ENCODE measurements at regions not wholly inside any gene's neighbourhood (a gene's known extent, or its start where the extent isn't known, plus 50 kb on each side); places are given as distances from the start of the nearest gene placed in this dataset.

GRCh38 chr3:31370681-31371080 is 162.0 kb upstream of the STT3B start:
- Mint-ChIP-seq H3K27me3 (ENCODE audit: low read depth) (no peaks in the 10 kb centered on the region; the same call in 1 of the 2 replicates), H3K27ac (no peak overlapping the region), H3K4me1 (no peaks in the 10 kb centered on the region), H3K9me3 (no peaks in the 10 kb centered on the region), H3K4me3 (no peak overlapping the region), H3K36me3 (ENCODE audit: insufficient read depth in 1 of 3, low read depth in 3 of 3) (no peaks in the 10 kb centered on the region; a peak in 1 of 7 replicates)
- Histone ChIP-seq H3K23me2 (ENCODE audit: insufficient read length, low read depth, low read length, poor library complexity, severe bottlenecking) (no peaks in the 10 kb centered on the region), H3K4me1 (ENCODE audit: insufficient read depth, low read length) (no peaks in the 10 kb centered on the region), H3K9me3 (ENCODE audit: control insufficient read depth, low read depth, low read length) (no peaks in the 10 kb centered on the region), H4K5ac (ENCODE audit: insufficient read length, low read depth, low read length) (no peak overlapping the region), H3K14ac (ENCODE audit: insufficient read depth, low read length) (no peak overlapping the region), H3K4me2 (ENCODE audit: insufficient read depth, insufficient read length, low read length) (no peak overlapping the region), H3K9ac (ENCODE audit: extremely low read depth, insufficient read length, low read length) (no peak overlapping the region), H2BK5ac (ENCODE audit: insufficient read length, low read length) (no peak overlapping the region), H3K27me3 (ENCODE audit: insufficient read depth, low read length) (no peaks in the 10 kb centered on the region), H2BK15ac (ENCODE audit: low read depth, low read length) (no peak overlapping the region), H2AK5ac (ENCODE audit: insufficient read length, low read length) (no peak overlapping the region), H4K91ac (ENCODE audit: insufficient read length, low read depth, low read length) (no peak overlapping the region), H3K79me2 (ENCODE audit: insufficient read depth, low read length) (no peaks in the 10 kb centered on the region), H3K23ac (ENCODE audit: insufficient read length, low read depth, low read length) (no peak overlapping the region), H3K4ac (ENCODE audit: low read depth, low read length) (no peak overlapping the region), H3K56ac (ENCODE audit: insufficient read length, low read depth, low read length) (no peak overlapping the region), H4K20me1 (ENCODE audit: control insufficient read depth, insufficient read depth, insufficient read length) (no peaks in the 10 kb centered on the region), H4K8ac (replicated peaks; ENCODE audit: insufficient read length, low read depth, low read length) (no peak overlapping the region), H3K18ac (ENCODE audit: insufficient read length, low read depth, low read length) (no peak overlapping the region), H3K79me1 (ENCODE audit: insufficient read depth, low read depth, low read length, poor library complexity, severe bottlenecking) (no peaks in the 10 kb centered on the region), H2AFZ (ENCODE audit: low read length) (no peak overlapping the region), H3T11ph (ENCODE audit: low read length) (no peak overlapping the region), H2BK120ac (ENCODE audit: low read depth, low read length, poor library complexity, severe bottlenecking) (no peak overlapping the region), H2BK20ac (ENCODE audit: low read depth, low read length, poor library complexity, severe bottlenecking) (no peak overlapping the region), H2BK12ac (ENCODE audit: insufficient read length, low read depth, low read length) (no peak overlapping the region), H3K27ac (ENCODE audit: insufficient read length, low read depth, low read length) (no peak overlapping the region)
- no CpG with 5 or more reads among the region's 2 CpGs for WGBS (ENCODE audit: extremely low coverage, insufficient read length, low lambda C conversion rate)
- DNase-seq = no peak
- TF ChIP-seq CTCF (conservative IDR thresholded peaks at IDR 0.05) = no peak
